Testis (tissue), 2 donors: ENCODE measurements at regions not wholly inside any gene's neighbourhood (a gene's known extent, or its start where the extent isn't known, plus 50 kb on each side); places are given as distances from the start of the nearest gene placed in this dataset.
A peak's percentile ranks its signal among the peaks of the same experiment; 100 is the strongest.

Experiments used
- DNase-seq: peaks from one replicate; pipeline ENCODE4 v3.0.0-alpha.2; 2019
- H3K27ac ChIP-seq, 2 donors: fragments of 200-600 bp; sonication (generic); one replicate each; pipeline ENCODE4 v1.5.1; 2019
- H3K27me3 ChIP-seq: fragments of 200-600 bp; sonication (generic); one replicate; pipeline ENCODE4 v1.5.1; 2019
- H3K36me3 ChIP-seq: fragments of 200-600 bp; sonication (generic); one replicate; pipeline ENCODE4 v1.5.1; 2017; ENCODE audit warnings: low read depth; ENCODE audit errors: missing control alignments
- H3K4me1 ChIP-seq: fragments of 200-600 bp; sonication (generic); one replicate; pipeline ENCODE4 v1.5.1; 2019
- H3K4me3 ChIP-seq, 2 donors: fragments of 200-600 bp; sonication (generic); one replicate each; pipeline ENCODE4 v1.5.1; 2017 to 2019
- H3K9me3 ChIP-seq: fragments of 200-600 bp; sonication (generic); one replicate; pipeline ENCODE4 v1.5.1; 2017
- POLR2A ChIP-seq: fragments of 450-650 bp; IDR thresholded peaks from one replicate; pipeline ENCODE4 v1.6.1; 2017; ENCODE audit warnings: antibody characterized with exemption, mild to moderate bottlenecking, moderate library complexity
- WGBS, 2 donors: methylation state at CpG; one replicate each; pipeline ENCODE4 v1.1.5; 2018; 5-methylcytosine and 5-hydroxymethylcytosine counted together
- intact Hi-C: fragments of 100-400 bp; cut with DNase I; formaldehyde crosslinking; loops from one replicate; pipeline ENCODE4 v1.15.1; 2023; ENCODE audit warnings: low total_unique reads
- TF ChIP-seq, protein P1 (sequence below), 3 experiments: fragments of 450-650 bp in 2 of 3; fragments of 200-600 bp in 1 of 3; sonication (generic) in 1 of 3; IDR thresholded peaks; one replicate each; pipeline ENCODE4 v1.5.1; 2016 to 2019; ENCODE audit warnings: antibody characterized with exemption in 3 of 3, mild to moderate bottlenecking in 2 of 3, moderate library complexity in 1 of 3

DNA sequence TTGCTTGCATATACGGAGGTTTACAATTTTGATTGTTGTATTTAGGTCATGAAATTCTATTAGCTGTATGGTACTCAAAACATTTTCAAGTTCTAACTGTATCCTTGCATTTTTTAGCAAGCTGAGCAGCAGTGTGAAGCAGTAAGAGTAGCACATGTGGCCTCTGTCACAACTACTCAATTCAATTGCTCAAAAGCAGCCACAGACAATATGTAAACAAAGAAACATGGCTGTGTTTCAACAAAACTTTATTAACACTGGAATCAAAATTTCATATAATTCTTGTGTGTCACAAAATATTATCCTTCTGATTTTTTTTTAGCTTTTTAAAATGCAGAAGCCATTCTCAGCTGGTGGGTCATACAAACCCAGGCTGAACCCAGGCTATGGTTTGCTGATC is 266.7 kb upstream of the LRRN1 start:
- Histone ChIP-seq H3K4me1 (peaks cover 3% of the 10 kb centered on the region), H3K9me3 (no peaks in the 10 kb centered on the region), H3K4me3 (no peak overlapping the region), H3K27me3 (no peaks in the 10 kb centered on the region), H3K27ac (no peak overlapping the region), H3K36me3 (no peaks in the 10 kb centered on the region)
- TF ChIP-seq, protein P1, sequence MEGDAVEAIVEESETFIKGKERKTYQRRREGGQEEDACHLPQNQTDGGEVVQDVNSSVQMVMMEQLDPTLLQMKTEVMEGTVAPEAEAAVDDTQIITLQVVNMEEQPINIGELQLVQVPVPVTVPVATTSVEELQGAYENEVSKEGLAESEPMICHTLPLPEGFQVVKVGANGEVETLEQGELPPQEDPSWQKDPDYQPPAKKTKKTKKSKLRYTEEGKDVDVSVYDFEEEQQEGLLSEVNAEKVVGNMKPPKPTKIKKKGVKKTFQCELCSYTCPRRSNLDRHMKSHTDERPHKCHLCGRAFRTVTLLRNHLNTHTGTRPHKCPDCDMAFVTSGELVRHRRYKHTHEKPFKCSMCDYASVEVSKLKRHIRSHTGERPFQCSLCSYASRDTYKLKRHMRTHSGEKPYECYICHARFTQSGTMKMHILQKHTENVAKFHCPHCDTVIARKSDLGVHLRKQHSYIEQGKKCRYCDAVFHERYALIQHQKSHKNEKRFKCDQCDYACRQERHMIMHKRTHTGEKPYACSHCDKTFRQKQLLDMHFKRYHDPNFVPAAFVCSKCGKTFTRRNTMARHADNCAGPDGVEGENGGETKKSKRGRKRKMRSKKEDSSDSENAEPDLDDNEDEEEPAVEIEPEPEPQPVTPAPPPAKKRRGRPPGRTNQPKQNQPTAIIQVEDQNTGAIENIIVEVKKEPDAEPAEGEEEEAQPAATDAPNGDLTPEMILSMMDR (IDR thresholded peaks at IDR 0.05), result no peak
- TF ChIP-seq POLR2A, result no peak
- intact Hi-C loops, result no loop called here
- no peak for DNase-seq
- 0 to 83% methylated on average over 1 of the region's 1 CpG for WGBS, 2 donors

DNA sequence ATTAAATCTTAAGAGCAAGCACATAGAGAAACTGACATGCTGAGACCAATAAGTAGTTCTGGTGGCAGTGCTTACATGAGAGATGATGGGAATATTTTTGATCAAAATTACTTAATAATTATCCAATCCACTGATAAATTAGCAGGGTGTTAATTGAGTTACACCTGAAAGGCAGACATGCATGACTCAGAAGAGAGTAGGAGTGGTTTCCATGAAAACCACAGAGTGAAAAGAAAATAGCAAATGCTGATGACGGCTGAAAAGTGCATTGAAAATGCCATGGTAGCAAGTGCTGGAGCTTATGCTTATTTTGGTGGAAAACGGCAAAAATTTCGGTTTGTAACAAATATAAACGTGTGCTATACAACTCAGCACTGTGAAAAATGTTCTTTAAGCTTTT is 267.8 kb upstream of the LRRN1 start:
- Histone ChIP-seq H3K27me3 (no peaks in the 10 kb centered on the region), H3K27ac (no peak overlapping the region), H3K9me3 (no peaks in the 10 kb centered on the region), H3K36me3 (no peaks in the 10 kb centered on the region), H3K4me1 (peaks cover under 1% of the 10 kb centered on the region), H3K4me3 (no peak overlapping the region)
- WGBS, 2 donors, result 76 to 81% methylated on average over 4 of the region's 4 CpGs
- TF ChIP-seq POLR2A, result no peak
- TF ChIP-seq, protein P1 (IDR thresholded peaks at IDR 0.05), result no peak
- intact Hi-C loops, result no loop called here
- DNase-seq, result no peak

DNA sequence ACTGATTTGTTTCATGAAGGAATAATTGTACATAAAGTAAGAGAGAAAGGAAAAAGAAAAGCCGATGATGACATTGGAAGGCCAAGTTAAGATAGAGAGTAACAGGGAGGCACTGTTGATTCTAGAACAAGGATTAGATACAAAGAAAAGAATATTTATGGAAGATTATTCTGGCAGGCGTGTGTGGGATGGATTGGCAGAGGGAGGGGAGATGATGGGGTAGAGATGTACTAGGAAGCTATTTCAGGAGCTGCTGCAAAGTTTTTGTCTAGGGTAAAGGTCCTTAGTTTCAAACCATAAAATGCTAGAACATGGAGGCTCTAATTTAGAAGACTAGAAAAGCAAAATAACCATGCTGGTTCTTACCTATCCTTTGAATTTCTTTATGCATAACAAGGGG is 280.0 kb upstream of the LRRN1 start:
- DNase-seq, result no peak
- no peaks in the 10 kb centered on the region for H3K4me1 ChIP-seq
- 38 to 66% methylated on average over 2 of the region's 2 CpGs for WGBS, 2 donors
- H3K4me3 ChIP-seq, result no peak overlapping the region
- no peaks in the 10 kb centered on the region for H3K9me3 ChIP-seq
- intact Hi-C loops, result no loop called here
- no peaks in the 10 kb centered on the region for H3K27me3 ChIP-seq
- H3K27ac ChIP-seq, result peak overlapping the region in 1 of 2 donors; percentile 11
- no peaks in the 10 kb centered on the region for H3K36me3 ChIP-seq
- no peak for TF ChIP-seq POLR2A
- TF ChIP-seq, protein P1 (IDR thresholded peaks at IDR 0.05), result no peak

DNA sequence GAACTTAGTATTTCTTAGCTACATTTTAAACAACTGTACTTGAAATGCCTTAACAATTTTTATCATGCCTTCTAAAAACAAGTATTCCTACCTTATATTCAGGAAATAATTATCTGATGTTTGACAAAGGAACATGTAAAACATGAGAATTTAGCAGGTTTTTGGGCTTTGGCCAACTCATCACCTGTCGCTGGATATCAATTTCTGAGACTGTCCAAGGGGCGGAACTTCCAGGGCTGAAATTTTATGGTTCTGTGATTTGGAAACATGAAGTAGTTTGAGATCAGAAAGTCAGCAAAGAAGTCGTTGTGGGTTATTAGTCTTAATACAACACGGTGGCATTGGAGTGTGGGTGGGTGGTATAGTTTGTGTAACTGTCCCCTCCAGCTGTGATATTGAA is 282.2 kb upstream of the LRRN1 start:
- DNase-seq, result no peak
- Histone ChIP-seq H3K27ac (no peak overlapping the region), H3K27me3 (no peaks in the 10 kb centered on the region), H3K36me3 (no peaks in the 10 kb centered on the region), H3K9me3 (no peaks in the 10 kb centered on the region), H3K4me3 (no peak overlapping the region), H3K4me1 (no peaks in the 10 kb centered on the region)
- 89 to 90% methylated on average over 4 of the region's 4 CpGs for WGBS, 2 donors
- TF ChIP-seq POLR2A, result no peak
- TF ChIP-seq, protein P1 (IDR thresholded peaks at IDR 0.05), result no peak
- intact Hi-C loops, result no loop called here

DNA sequence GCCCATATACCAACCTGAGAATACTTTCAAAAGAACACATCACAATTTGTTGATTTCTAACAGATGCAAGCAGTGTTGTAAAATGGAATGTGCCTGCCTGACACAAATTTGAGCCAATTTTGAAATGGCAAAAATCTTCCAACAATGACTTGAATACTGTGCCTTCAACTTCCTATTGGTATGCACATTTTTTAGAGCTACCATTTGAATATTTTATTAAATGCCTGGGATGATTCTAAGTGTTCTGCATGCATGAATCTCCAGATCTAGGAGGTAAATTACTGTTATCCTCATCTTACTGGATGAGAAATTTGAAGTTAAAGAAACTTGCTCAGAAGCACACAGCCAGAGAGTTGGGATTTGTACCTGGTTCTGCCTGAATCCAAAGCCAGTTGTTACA is 282.8 kb upstream of the LRRN1 start:
- DNase-seq, result no peak
- TF ChIP-seq, protein P1 (IDR thresholded peaks at IDR 0.05), result no peak
- no peak for TF ChIP-seq POLR2A
- Histone ChIP-seq H3K4me3 (no peak overlapping the region), H3K27me3 (no peaks in the 10 kb centered on the region), H3K27ac (no peak overlapping the region), H3K36me3 (no peaks in the 10 kb centered on the region), H3K9me3 (no peaks in the 10 kb centered on the region), H3K4me1 (no peaks in the 10 kb centered on the region)
- intact Hi-C loops, result no loop called here
